Subcutaneous abdominal adipose tissue (tissue), 5 donors: ENCODE measurements at regions not wholly inside any gene's neighbourhood (a gene's known extent, or its start where the extent isn't known, plus 50 kb on each side); places are given as distances from the start of the nearest gene placed in this dataset.
"Not testable (repeated sequence)": the region's sequence is repeated elsewhere in the genome, so short reads cannot be mapped to it uniquely, and the experiment has no call there.

Experiments used
- H3K27ac ChIP-seq: one replicate; pipeline ENCODE4 v1.7.0; 2013; ENCODE audit warnings: low read depth, mild to moderate bottlenecking, inconsistent platforms, low read length, moderate library complexity
- H3K27me3 ChIP-seq, 5 donors: one replicate each; pipeline ENCODE4 v1.7.0; 2013; ENCODE audit warnings: low read length in 5 of 5, inconsistent platforms in 1 of 5; ENCODE audit not compliant: control insufficient read depth in 5 of 5, insufficient read depth in 4 of 5
- H3K36me3 ChIP-seq, 5 donors: one replicate each; pipeline ENCODE4 v1.7.0; 2013; ENCODE audit warnings: low read length in 5 of 5; ENCODE audit not compliant: control insufficient read depth in 5 of 5, insufficient read depth in 5 of 5
- H3K4me1 ChIP-seq, 5 donors: one replicate each; pipeline ENCODE4 v1.7.0; 2013; ENCODE audit warnings: low read length in 5 of 5, mild to moderate bottlenecking in 3 of 5, moderate library complexity in 1 of 5; ENCODE audit not compliant: control insufficient read depth in 5 of 5, insufficient read depth in 5 of 5
- H3K4me3 ChIP-seq, 5 donors: one replicate each; pipeline ENCODE4 v1.7.0; 2013; ENCODE audit warnings: low read length in 5 of 5, low read depth in 1 of 5
- H3K9ac ChIP-seq, 5 donors: one replicate each; pipeline ENCODE4 v1.7.0; 2013; ENCODE audit warnings: low read length in 5 of 5, mild to moderate bottlenecking in 4 of 5, moderate library complexity in 3 of 5
- H3K9me3 ChIP-seq, 5 donors: one replicate each; pipeline ENCODE4 v1.7.0; 2013; ENCODE audit warnings: low read length in 5 of 5; ENCODE audit not compliant: control insufficient read depth in 5 of 5
- donor health status: healthy.
- donor health status: healthy.
- donor health status: healthy.
- donor health status: healthy.
- donor health status: healthy.

DNA sequence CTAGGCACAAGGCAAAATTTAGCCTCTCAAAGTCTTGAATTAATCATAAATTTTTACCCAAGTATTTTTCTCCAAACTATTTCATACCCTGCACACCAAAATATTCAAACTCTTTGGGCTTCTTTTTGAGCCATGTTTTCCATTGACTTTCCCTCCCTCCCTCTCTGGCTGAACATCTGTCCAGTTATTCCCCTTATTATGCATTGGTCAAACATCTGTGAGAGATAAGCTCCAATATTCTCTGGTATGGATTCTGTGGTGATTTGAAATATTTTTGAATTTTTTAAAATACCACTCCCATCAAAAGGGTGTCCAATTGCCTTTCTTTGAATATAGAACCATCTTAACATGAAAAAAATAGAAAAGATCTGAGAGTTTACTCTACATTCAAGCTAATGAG lies 244.2 kb downstream of the RFPL4B start:
- no peak overlapping the region for H3K4me3 ChIP-seq
- H3K36me3 ChIP-seq: no peaks in the 10 kb centered on the region
- H3K9me3 ChIP-seq: peaks cover 0 to 13% (median 9%) of the 10 kb centered on the region in 5 donors
- no peaks in the 10 kb centered on the region for H3K27me3 ChIP-seq
- H3K9ac ChIP-seq: no peak overlapping the region
- no peaks in the 10 kb centered on the region for H3K4me1 ChIP-seq
- no peak overlapping the region for H3K27ac ChIP-seq

DNA sequence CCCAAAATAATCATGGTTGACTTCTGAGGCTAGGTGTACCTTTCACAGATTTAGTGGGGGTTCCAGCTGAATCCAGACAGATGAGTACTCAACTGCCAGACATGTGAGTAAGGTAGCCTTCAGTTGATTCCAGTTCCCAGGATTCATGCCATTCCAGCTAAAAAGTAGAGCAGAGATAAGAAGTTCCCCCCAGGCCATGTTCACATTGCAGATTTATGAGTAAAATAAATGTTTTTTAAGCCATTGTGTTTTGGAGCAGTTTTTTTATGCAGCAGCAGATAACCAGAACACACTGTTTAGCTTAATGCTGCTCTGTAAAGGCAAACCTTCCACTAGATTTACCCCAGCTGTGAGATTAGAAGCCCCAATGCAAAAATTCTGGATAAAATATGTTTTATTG lies 245.0 kb downstream of the RFPL4B start:
- Histone ChIP-seq H3K9me3 (peaks cover 0 to 13% (median 9%) of the 10 kb centered on the region in 5 donors), H3K4me1 (no peaks in the 10 kb centered on the region), H3K9ac (no peak overlapping the region), H3K36me3 (no peaks in the 10 kb centered on the region), H3K27ac (no peak overlapping the region), H3K27me3 (no peaks in the 10 kb centered on the region), H3K4me3 (no peak overlapping the region)

- Histone ChIP-seq H3K27ac (no peak overlapping the region), H3K4me3 (no peak overlapping the region), H3K4me1 (no peaks in the 10 kb centered on the region), H3K9me3 (peaks cover 0 to 12% (median 9%) of the 10 kb centered on the region in 5 donors), H3K36me3 (no peaks in the 10 kb centered on the region), H3K9ac (no peak overlapping the region), H3K27me3 (no peaks in the 10 kb centered on the region)
Measured at GRCh38 chr6:112594886-112595594, 247.9 kb downstream of the RFPL4B start.

GRCh38 chr6:112595841-112596240 lies 248.7 kb downstream of the RFPL4B start:
- Histone ChIP-seq H3K4me1 (no peaks in the 10 kb centered on the region), H3K27ac (no peak overlapping the region), H3K9me3 (peaks cover 0 to 12% (median 9%) of the 10 kb centered on the region in 5 donors), H3K27me3 (no peaks in the 10 kb centered on the region), H3K9ac (no peak overlapping the region), H3K4me3 (no peak overlapping the region), H3K36me3 (no peaks in the 10 kb centered on the region)

- Histone ChIP-seq H3K27ac (no peak overlapping the region), H3K36me3 (no peaks in the 10 kb centered on the region), H3K9ac (no peak overlapping the region), H3K27me3 (no peaks in the 10 kb centered on the region), H3K9me3 (peaks cover 0 to 12% (median 10%) of the 10 kb centered on the region in 5 donors), H3K4me3 (no peak overlapping the region), H3K4me1 (no peaks in the 10 kb centered on the region)
Measured at GRCh38 chr6:112597176-112597575, 250.0 kb downstream of the RFPL4B start.

DNA sequence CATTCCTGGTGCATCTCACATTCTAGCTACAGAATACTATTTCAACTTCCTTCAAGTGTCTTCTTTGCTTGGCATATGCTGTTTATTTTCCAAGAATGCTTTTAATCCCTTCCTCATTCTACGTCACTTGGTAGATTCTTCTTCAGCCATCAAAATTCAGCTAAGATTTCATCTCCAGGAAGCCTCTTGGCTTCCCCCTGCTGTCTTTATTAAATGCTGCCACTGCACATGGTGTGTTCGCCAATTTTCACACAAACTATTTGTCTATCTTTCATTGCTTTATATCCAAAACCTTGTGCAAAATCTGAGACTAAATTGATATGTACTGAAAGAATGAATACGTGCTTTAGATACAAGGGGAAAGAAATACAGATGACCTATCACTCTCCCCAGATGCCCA lies 253.0 kb downstream of the RFPL4B start:
- H3K36me3 ChIP-seq: no peaks in the 10 kb centered on the region

GRCh38 chr6:112603726-112604125 lies 256.6 kb downstream of the RFPL4B start:
- no peak overlapping the region for H3K27ac ChIP-seq
- H3K27me3 ChIP-seq: no peaks in the 10 kb centered on the region
- H3K36me3 ChIP-seq: no peaks in the 10 kb centered on the region
- H3K4me1 ChIP-seq: peaks cover 0 to 4% (median 0%) of the 10 kb centered on the region in 5 donors
- H3K9ac ChIP-seq: no peak overlapping the region
- H3K4me3 ChIP-seq: no peak overlapping the region
- H3K9me3 ChIP-seq: peaks cover under 1 to 8% (median 3%) of the 10 kb centered on the region in 5 donors

More for the DNA sequence above, 253.0 kb downstream of the RFPL4B start:
- H3K9me3 ChIP-seq: peaks cover 0 to 3% (median 0%) of the 10 kb centered on the region in 5 donors
- no peak overlapping the region for H3K9ac ChIP-seq
- no peaks in the 10 kb centered on the region for H3K4me1 ChIP-seq
- no peaks in the 10 kb centered on the region for H3K27me3 ChIP-seq
- no peak overlapping the region for H3K4me3 ChIP-seq
- H3K27ac ChIP-seq: no peak overlapping the region

- Histone ChIP-seq H3K27me3 (no peaks in the 10 kb centered on the region), H3K9ac (no peak overlapping the region), H3K4me3 (no peak overlapping the region), H3K4me1 (peaks cover 0 to 4% (median 0%) of the 10 kb centered on the region in 5 donors), H3K27ac (no peak overlapping the region), H3K36me3 (no peaks in the 10 kb centered on the region), H3K9me3 (peaks cover 3 to 15% (median 10%) of the 10 kb centered on the region in 5 donors)
Measured at GRCh38 chr6:112606656-112607435, 259.7 kb downstream of the RFPL4B start.

GRCh38 chr6:112608925-112609324 lies 261.8 kb downstream of the RFPL4B start:
- H3K4me1 ChIP-seq, H3K27me3 ChIP-seq, H3K9ac ChIP-seq, H3K36me3 ChIP-seq, H3K27ac ChIP-seq: not testable (repeated sequence)
- H3K4me3 ChIP-seq: peak overlapping the region in 1 of 5 donors; percentile 22
- peaks cover 3 to 15% (median 10%) of the 10 kb centered on the region in 5 donors for H3K9me3 ChIP-seq

- peaks cover 2 to 12% (median 10%) of the 10 kb centered on the region in 5 donors for H3K9me3 ChIP-seq
- H3K4me1 ChIP-seq: peaks cover 0 to under 1% (median 0%) of the 10 kb centered on the region in 5 donors
- no peak overlapping the region for H3K9ac ChIP-seq
- no peak overlapping the region for H3K4me3 ChIP-seq
- H3K27ac ChIP-seq: no peak overlapping the region
- H3K27me3 ChIP-seq: no peaks in the 10 kb centered on the region
- H3K36me3 ChIP-seq: no peaks in the 10 kb centered on the region
Measured at GRCh38 chr6:112613410-112613809, 266.3 kb downstream of the RFPL4B start.
